ENCODE measurements at regions not wholly inside any gene's neighbourhood (a gene's known extent, or its start where the extent isn't known, plus 50 kb on each side); places are given as distances from the start of the nearest gene placed in this dataset.

GRCh38 chr6:10305790-10306415, 109.0 kb downstream of the TFAP2A start:
- no peak for DNase-seq
- Histone ChIP-seq H3K4me1 (no peaks in the 10 kb centered on the region), H3K27ac (no peak overlapping the region), H3K36me3 (no peaks in the 10 kb centered on the region), H3K4me3 (no peak overlapping the region), H3K9me3 (no peaks in the 10 kb centered on the region), H3K27me3 (no peaks in the 10 kb centered on the region)
- no peak for TF ChIP-seq CTCF (IDR thresholded peaks at IDR 0.05)
- no peak for TF ChIP-seq POLR2A (IDR thresholded peaks at IDR 0.05)
- intact Hi-C loops (cut with DNase I; ENCODE audit: low total_unique reads), result no loop called here

GRCh38 chr6:10303608-10304506, 111.0 kb downstream of the TFAP2A start:
- intact Hi-C loops (cut with DNase I; ENCODE audit: low total_unique reads), result no loop called here
- H3K9me3 ChIP-seq, result no peaks in the 10 kb centered on the region
- no peaks in the 10 kb centered on the region for H3K4me1 ChIP-seq
- no peaks in the 10 kb centered on the region for H3K27me3 ChIP-seq
- no peak for TF ChIP-seq POLR2A (IDR thresholded peaks at IDR 0.05)
- TF ChIP-seq CTCF (IDR thresholded peaks at IDR 0.05), result no peak
- no peaks in the 10 kb centered on the region for H3K36me3 ChIP-seq
- DNase-seq, result no peak
- no peak overlapping the region for H3K4me3 ChIP-seq
- no peak overlapping the region for H3K27ac ChIP-seq

GRCh38 chr6:10302566-10303235, 112.2 kb downstream of the TFAP2A start:
- intact Hi-C loops (cut with DNase I; ENCODE audit: low total_unique reads), result no loop called here
- Histone ChIP-seq H3K9me3 (no peaks in the 10 kb centered on the region), H3K27me3 (no peaks in the 10 kb centered on the region), H3K36me3 (no peaks in the 10 kb centered on the region), H3K4me3 (no peak overlapping the region), H3K4me1 (no peaks in the 10 kb centered on the region), H3K27ac (no peak overlapping the region)
- no peak for DNase-seq
- TF ChIP-seq POLR2A (IDR thresholded peaks at IDR 0.05) (no peak), CTCF (IDR thresholded peaks at IDR 0.05) (no peak)

- Histone ChIP-seq H3K36me3 (no peaks in the 10 kb centered on the region), H3K4me1 (no peaks in the 10 kb centered on the region), H3K9me3 (no peaks in the 10 kb centered on the region), H3K27me3 (no peaks in the 10 kb centered on the region), H3K27ac (no peak overlapping the region), H3K4me3 (no peak overlapping the region)
- no peak for DNase-seq
- TF ChIP-seq POLR2A (IDR thresholded peaks at IDR 0.05) (no peak), CTCF (IDR thresholded peaks at IDR 0.05) (no peak)
- intact Hi-C loops (cut with DNase I; ENCODE audit: low total_unique reads), result no loop called here
Measured at GRCh38 chr6:10300071-10300470, 114.8 kb downstream of the TFAP2A start.

- Histone ChIP-seq H3K9me3 (no peaks in the 10 kb centered on the region), H3K27ac (no peak overlapping the region), H3K4me1 (no peaks in the 10 kb centered on the region), H3K27me3 (no peaks in the 10 kb centered on the region), H3K36me3 (no peaks in the 10 kb centered on the region), H3K4me3 (no peak overlapping the region)
- intact Hi-C loops (cut with DNase I; ENCODE audit: low total_unique reads), result no loop called here
- DNase-seq, result no peak
- TF ChIP-seq POLR2A (IDR thresholded peaks at IDR 0.05), result no peak
- no peak for TF ChIP-seq CTCF (IDR thresholded peaks at IDR 0.05)
Measured at GRCh38 chr6:10297832-10298231, 117.0 kb downstream of the TFAP2A start.

Measured in uterus (tissue), 3 donors.